CD4-positive, alpha-beta T cell treated with Interleukin-10 for 1 hour (primary cell): ENCODE measurements at regions not wholly inside any gene's neighbourhood (a gene's known extent, or its start where the extent isn't known, plus 50 kb on each side); places are given as distances from the start of the nearest gene placed in this dataset.
"Not testable (repeated sequence)": the region's sequence is repeated elsewhere in the genome, so short reads cannot be mapped to it uniquely, and the experiment has no call there.

Experiments
- DNase-seq: peaks from one replicate; pipeline ENCODE4 v3.0.0-alpha.2; 2020

DNA sequence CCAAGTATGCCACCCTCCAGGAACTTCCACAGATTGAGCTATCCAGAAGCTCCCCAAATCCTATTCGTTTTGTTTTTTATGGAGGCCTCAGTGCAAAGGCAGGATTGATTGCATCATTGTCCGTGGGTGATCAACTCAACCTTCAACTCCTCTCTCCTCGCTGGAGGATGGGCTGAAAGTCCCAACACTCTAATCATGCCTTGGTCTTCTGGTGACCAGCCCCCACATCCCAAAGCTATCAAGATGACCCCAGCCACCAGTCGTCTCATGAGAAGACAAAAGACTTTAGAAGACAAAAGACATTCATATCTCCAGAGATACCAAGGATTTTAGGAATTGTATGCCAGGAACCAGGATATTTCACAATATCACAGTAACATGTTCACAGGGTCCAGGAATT lies 441.6 kb upstream of the WWC1 start:
- no peak for DNase-seq

GRCh38 chr5:167850911-167851310 lies 440.5 kb upstream of the WWC1 start:
- no peak for DNase-seq

DNA sequence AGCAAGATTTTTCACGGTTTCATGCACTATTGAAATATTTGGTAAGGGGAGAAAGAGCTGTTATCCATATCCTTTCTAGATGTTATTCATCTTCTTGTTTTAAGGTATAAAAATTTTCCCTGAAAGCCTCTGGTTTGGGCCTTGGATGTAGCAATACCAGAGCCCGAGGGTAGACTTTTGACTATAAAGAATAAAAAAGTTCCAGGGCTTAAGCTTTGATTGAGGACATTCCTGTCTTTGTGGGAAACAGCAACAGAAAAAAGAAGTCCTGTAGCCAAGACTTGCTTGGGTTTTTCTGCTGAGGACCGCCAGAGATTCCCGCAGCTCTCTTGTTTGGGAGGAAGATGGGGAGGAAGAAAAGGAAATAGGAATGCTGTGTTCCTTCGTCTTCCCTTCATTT lies 440.0 kb upstream of the WWC1 start:
- DNase-seq: no peak

DNA sequence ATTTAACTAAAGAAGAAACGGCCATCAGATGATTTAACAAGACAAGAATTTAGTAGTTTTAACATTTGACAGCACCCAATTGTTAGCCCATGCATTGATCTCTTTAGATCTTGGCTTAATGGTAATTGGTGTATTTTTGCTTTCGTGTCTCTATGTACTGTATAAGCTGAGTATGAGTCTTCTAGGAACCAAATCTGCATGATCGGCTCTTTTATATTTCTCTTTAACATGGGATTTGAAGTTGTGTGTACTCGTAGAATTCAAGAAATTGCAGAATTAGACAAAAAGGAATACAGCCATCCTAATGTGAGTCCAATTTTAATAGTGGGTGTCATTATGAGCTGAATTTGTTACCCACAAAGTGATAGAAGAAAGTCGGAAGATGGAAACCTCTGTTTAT lies 438.9 kb upstream of the WWC1 start:
- no peak for DNase-seq

DNA sequence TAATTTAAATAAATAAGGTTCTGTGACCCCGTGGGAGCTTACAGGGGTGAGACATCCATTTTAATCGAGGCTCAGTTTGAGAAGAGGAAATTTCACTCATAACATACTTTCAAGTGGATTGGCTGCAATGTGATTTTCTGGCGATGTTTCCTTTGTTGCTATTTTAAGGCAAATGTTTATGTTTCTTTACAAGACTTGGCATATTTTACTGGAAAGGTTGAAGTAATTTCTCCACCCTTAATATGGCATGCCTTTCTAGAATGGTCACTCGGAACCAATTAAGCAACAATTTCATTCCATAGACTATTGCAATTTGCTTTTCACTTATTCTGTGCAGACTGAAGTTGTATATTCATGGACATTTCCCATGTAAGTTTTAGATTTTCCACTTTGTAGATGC lies 438.0 kb upstream of the WWC1 start:
- no peak for DNase-seq

GRCh38 chr5:167855818-167856217 lies 435.6 kb upstream of the WWC1 start:
- DNase-seq: no peak

GRCh38 chr5:167857321-167857720 lies 434.1 kb upstream of the WWC1 start:
- no peak for DNase-seq

DNA sequence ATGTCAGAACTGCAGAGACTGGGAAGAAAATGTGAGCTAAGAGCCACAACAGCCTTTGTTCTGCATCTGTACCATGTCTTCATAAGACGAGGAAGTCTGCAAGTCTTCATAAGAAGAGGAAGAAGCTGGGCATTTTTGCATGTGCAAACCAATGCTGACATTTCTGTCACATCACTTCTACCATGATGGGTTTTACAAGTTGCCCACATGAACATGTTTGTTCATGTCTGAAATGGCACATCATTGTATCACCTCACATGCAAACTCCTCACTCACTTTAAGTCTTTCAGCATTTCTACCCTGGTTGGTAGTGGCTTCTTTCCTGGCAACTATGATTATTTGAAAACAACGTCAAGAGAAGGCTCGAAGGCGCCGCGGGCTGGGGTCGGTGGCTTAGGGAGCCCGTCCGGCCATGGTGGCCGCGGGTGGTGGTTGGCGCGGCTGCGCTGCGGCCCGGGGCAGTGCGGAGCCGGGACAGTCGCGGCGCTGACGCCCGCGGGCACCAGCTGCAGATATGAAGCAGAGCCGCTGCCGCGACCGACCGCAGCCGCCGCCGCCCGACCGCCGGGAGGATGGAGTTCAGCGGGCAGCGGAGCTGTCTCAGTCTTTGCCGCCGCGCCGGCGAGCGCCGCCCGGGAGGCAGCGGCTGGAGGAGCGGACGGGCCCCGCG lies 433.1 kb upstream of the WWC1 start:
- not testable (repeated sequence) for DNase-seq

GRCh38 chr5:167861129-167861927 lies 430.1 kb upstream of the WWC1 start:
- DNase-seq: no peak

DNA sequence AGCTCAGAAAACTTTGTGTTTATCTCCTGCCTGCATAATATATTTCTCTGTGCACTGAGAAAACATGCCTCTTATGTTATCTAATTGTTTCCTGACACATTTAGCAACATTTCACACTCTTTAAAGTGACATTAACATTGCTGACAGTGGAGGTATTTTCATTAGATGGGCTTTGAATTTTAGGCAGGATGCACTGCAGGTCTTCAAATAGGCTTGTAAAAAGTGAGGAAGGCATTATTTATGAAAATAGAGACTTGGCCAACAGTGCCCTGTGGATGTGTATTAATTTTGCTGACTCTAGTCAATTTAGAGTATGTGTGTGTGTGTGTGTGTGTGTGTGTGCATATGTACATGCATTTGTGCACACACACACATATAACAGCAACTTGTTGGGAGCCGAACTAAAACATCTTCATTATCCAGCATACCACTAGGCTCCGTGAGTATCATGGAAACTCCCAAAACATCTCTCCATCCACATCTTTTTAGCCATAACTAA lies 429.5 kb upstream of the WWC1 start:
- no peak for DNase-seq

- no peak for DNase-seq
Measured at GRCh38 chr5:167863883-167864282, 427.6 kb upstream of the WWC1 start.

- DNase-seq: no peak
Measured at GRCh38 chr5:167864801-167865200, 426.6 kb upstream of the WWC1 start.

DNA sequence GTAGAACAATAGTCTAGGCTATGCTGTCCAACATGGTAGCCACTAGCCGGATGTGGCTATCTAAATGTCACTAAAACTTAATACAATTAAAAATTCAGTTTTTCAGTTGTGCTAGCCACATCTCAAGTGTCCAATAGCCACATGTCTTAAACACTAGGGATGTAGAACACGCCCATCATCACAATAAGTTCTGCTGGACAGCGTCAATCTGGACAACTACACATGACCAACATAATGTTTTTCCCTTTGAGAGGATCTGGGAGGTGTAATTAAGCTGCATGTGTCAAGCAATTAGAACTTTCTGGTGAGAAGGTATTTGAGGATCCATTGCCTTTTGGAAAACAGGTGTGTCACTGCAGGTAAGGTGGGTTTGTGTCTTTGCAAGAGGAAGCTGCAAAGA lies 424.6 kb upstream of the WWC1 start:
- no peak for DNase-seq

GRCh38 chr5:167867281-167867680 lies 424.2 kb upstream of the WWC1 start:
- DNase-seq: no peak

DNA sequence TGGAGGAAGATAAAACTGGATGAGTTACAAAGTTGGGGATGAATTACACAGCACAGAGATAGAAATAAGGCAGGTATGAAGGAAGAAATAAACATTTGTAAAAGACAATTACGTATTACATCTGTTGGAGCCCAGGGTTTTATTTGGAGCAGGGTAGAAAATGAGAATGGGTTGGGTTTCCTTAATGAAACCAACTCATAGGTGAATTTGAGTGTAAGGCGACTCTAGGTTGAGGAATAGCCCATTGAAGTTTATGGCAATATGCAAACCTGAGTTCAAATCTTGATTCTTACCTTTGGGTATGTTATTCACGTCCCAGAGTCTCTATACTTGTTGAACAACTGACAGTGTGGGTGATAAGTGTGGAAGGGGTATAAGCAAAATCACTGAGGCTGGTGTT lies 422.3 kb upstream of the WWC1 start:
- DNase-seq: no peak

GRCh38 chr5:167870055-167870454 lies 421.4 kb upstream of the WWC1 start:
- DNase-seq: no peak

- no peak for DNase-seq
Measured at GRCh38 chr5:167871091-167871490, 420.4 kb upstream of the WWC1 start.

GRCh38 chr5:167872791-167873190 lies 418.7 kb upstream of the WWC1 start:
- DNase-seq: no peak

DNA sequence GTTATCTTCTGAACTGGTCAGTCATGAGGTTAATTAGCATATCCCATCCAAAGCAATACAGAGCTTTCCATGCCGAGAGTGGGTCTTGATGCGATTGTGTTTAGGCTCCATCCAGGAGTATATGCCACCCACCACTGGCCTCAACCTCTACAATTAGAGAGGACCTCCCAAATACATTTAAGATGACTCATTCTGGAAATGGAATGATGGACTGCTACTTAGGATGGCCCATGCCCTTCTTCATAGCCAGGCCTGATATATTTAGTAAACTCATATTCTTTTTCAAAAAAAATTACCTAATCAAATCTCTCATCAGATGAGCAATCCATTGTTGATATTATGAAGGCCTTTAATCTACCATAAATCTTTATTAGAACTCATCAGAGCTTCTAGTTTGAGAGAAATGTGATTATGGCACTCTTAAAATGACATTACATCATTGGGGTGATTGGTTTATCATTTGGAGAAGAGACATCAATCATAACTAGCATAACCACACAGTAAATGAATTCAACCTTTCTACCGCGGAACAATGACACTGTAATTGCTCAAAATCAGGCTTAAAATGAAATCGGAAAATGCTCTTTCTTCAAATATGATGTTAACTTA lies 414.2 kb upstream of the WWC1 start:
- no peak for DNase-seq

DNA sequence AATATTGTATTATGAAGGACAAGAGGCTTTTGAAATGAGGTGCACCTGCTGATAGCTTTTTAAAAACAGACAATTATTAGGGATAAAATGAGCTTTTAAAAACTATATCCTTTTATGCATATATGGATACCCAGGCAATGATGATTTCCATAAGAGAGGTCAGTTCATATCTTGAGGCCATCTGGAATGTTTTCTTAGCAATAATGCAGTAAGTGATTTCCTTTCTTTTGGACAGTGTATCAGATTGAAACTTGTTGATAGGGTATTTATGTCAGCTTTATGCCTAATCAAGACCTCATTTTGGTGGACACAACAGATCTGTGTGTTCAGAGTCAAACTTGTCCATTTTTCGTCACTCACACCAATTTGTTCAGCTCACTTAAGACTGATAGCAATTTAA lies 413.5 kb upstream of the WWC1 start:
- no peak for DNase-seq

- DNase-seq: no peak
Measured at GRCh38 chr5:167880420-167880819, 411.0 kb upstream of the WWC1 start.

DNA sequence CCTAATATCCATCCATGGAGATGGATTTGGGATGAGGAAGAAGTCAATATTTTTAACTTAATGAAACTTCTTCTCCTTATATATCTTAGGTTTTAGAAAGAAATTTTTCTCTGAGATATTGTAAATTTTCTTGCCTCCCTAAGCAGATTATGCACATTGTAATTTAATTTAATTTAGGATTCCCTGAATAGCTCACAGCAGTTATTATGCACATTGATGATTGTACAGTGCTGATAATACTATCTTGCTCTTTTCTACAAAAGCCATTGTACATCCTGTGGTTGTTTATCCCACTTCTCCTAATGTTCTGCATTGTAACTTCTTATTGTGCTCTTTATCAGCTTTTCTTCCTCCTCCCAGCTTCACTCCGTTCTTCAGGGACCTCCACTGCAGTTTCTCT lies 410.4 kb upstream of the WWC1 start:
- no peak for DNase-seq

DNA sequence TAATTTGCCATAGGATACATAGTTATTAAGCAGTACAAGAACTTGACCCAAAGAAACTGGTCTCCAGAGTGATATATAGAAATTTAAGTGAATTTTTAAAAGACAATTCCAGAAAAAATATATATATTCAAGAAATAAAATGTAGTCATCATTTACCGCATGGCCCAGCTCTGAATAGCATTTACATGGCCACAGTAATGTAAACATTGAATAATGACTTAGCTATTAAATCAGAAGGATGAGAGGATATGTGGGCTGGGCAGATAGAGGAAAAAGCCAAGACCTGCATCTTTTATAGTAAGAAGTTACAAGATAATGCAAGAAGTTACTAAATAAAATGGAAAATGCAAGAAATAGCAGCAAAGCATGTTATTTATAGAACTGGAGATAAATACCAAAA lies 405.2 kb upstream of the WWC1 start:
- DNase-seq: no peak

GRCh38 chr5:167888393-167888792 lies 403.1 kb upstream of the WWC1 start:
- no peak for DNase-seq
